Activated CD8-positive, alpha-beta memory T cell treated with anti-CD3 and anti-CD28 coated beads, Interleukin-2, amount 50 U/mL, for 48 hours (primary cell): ENCODE measurements at regions not wholly inside any gene's neighbourhood (a gene's known extent, or its start where the extent isn't known, plus 50 kb on each side); places are given as distances from the start of the nearest gene placed in this dataset.
A peak's percentile ranks its signal among the peaks of the same experiment; 100 is the strongest.
"Not testable (repeated sequence)": the region's sequence is repeated elsewhere in the genome, so short reads cannot be mapped to it uniquely, and the experiment has no call there.

Experiments used
- DNase-seq: peaks from one replicate; pipeline ENCODE4 v3.0.0-alpha.2; 2020

- DNase-seq = no peak
Observed at GRCh38 chr10:3936422-3937040, 151.5 kb upstream of the KLF6 start.

GRCh38 chr10:3935933-3936359 is 150.9 kb upstream of the KLF6 start:
- no peak for DNase-seq

- peak; percentile 76 for DNase-seq
Observed at GRCh38 chr10:3935141-3935540, 150.1 kb upstream of the KLF6 start.

- DNase-seq = no peak
Observed at GRCh38 chr10:3933733-3934132, 148.7 kb upstream of the KLF6 start.

- no peak for DNase-seq
Observed at GRCh38 chr10:3932597-3933375, 147.8 kb upstream of the KLF6 start.

- DNase-seq = no peak
Observed at GRCh38 chr10:3931901-3932300, 146.9 kb upstream of the KLF6 start.

- no peak for DNase-seq
Observed at GRCh38 chr10:3931224-3931623, 146.2 kb upstream of the KLF6 start.

- DNase-seq = no peak
Observed at GRCh38 chr10:3928569-3928968, 143.6 kb upstream of the KLF6 start.

- no peak for DNase-seq
Observed at GRCh38 chr10:3928078-3928477, 143.1 kb upstream of the KLF6 start.

GRCh38 chr10:3926675-3927525 is 141.9 kb upstream of the KLF6 start:
- DNase-seq = no peak

- DNase-seq = no peak
Observed at GRCh38 chr10:3926258-3926657, 141.2 kb upstream of the KLF6 start.

GRCh38 chr10:3925184-3925583 is 140.2 kb upstream of the KLF6 start:
- DNase-seq = no peak

- no peak for DNase-seq
Observed at GRCh38 chr10:3924344-3924743, 139.3 kb upstream of the KLF6 start.

GRCh38 chr10:3923033-3923432 is 138.0 kb upstream of the KLF6 start:
- DNase-seq = no peak

GRCh38 chr10:3919709-3920308 is 134.8 kb upstream of the KLF6 start:
- DNase-seq = no peak

- not testable (repeated sequence) for DNase-seq
Observed at GRCh38 chr10:3917392-3917791, 132.4 kb upstream of the KLF6 start.

GRCh38 chr10:3914733-3915132 is 129.7 kb upstream of the KLF6 start:
- no peak for DNase-seq

- DNase-seq = no peak
Observed at GRCh38 chr10:3911713-3912442, 126.9 kb upstream of the KLF6 start.

GRCh38 chr10:3911241-3911640 is 126.2 kb upstream of the KLF6 start:
- no peak for DNase-seq

GRCh38 chr10:3909339-3909738 is 124.3 kb upstream of the KLF6 start:
- DNase-seq = no peak

- DNase-seq = no peak
Observed at GRCh38 chr10:3908183-3908582, 123.2 kb upstream of the KLF6 start.

GRCh38 chr10:3907514-3907913 is 122.5 kb upstream of the KLF6 start:
- DNase-seq = no peak
